Loucy (cell line): ENCODE measurements at regions not wholly inside any gene's neighbourhood (a gene's known extent, or its start where the extent isn't known, plus 50 kb on each side); places are given as distances from the start of the nearest gene placed in this dataset.

Experiments used
- H2AFZ ChIP-seq: fragments of 200-600 bp; sonication (generic); 2 replicates; pipeline ENCODE4 v1.6.0; 2016; ENCODE audit warnings: antibody characterized with exemption, mild to moderate bottlenecking, low read length, moderate library complexity
- H3F3A ChIP-seq: fragments of 200-600 bp; 2 replicates; pipeline ENCODE4 v1.6.0; 2016; ENCODE audit warnings: antibody characterized with exemption, low read depth, mild to moderate bottlenecking
- H3K27me3 ChIP-seq: fragments of 200-600 bp; sonication (generic); 2 replicates; pipeline ENCODE4 v1.6.1; 2014; ENCODE audit warnings: low read length, mild to moderate bottlenecking; ENCODE audit not compliant: insufficient read depth, poor library complexity, severe bottlenecking
- H3K36me3 ChIP-seq: fragments of 200-600 bp; sonication (generic); 2 replicates; pipeline ENCODE4 v1.6.1; 2016; ENCODE audit warnings: low read length; ENCODE audit not compliant: insufficient read depth
- H3K4me1 ChIP-seq: fragments of 200-600 bp; sonication (generic); 2 replicates; pipeline ENCODE4 v1.5.1; 2014; ENCODE audit warnings: low read length, mild to moderate bottlenecking; ENCODE audit not compliant: insufficient read depth, poor library complexity, severe bottlenecking
- H3K4me2 ChIP-seq: fragments of 200-600 bp; sonication (generic); 2 replicates; pipeline ENCODE4 v1.6.0; 2014; ENCODE audit warnings: antibody characterized with exemption, low read length, low read depth, mild to moderate bottlenecking; ENCODE audit not compliant: poor library complexity, severe bottlenecking
- H3K4me3 ChIP-seq: fragments of 200-600 bp; sonication (generic); 2 replicates; pipeline ENCODE4 v1.5.1; 2014; ENCODE audit warnings: low read length, mild to moderate bottlenecking, mixed read lengths; ENCODE audit not compliant: poor library complexity, severe bottlenecking
- H3K79me2 ChIP-seq: fragments of 200-600 bp; sonication (generic); 2 replicates; pipeline ENCODE4 v1.6.1; 2014; ENCODE audit warnings: low read length; ENCODE audit not compliant: insufficient read depth
- H3K9ac ChIP-seq: fragments of 200-600 bp; sonication (generic); 2 replicates; pipeline ENCODE4 v1.6.0; 2014; ENCODE audit warnings: mild to moderate bottlenecking, low read depth, low read length, moderate library complexity; ENCODE audit not compliant: poor library complexity, severe bottlenecking
- H3K9me2 ChIP-seq: fragments of 200-600 bp; sonication (generic); replicated peaks from 2 replicates; pipeline ENCODE4 v1.6.1; 2016; ENCODE audit warnings: low read depth, low read length, mixed read lengths
- H3K9me3 ChIP-seq: fragments of 200-600 bp; sonication (generic); 2 replicates; pipeline ENCODE4 v1.6.1; 2014; ENCODE audit warnings: mild to moderate bottlenecking, antibody characterized with exemption, low read length, low read depth; ENCODE audit not compliant: insufficient read depth
- H4K20me1 ChIP-seq: fragments of 200-600 bp; sonication (generic); 2 replicates; pipeline ENCODE4 v1.6.0; 2014; ENCODE audit warnings: antibody characterized with exemption, low read length, mild to moderate bottlenecking; ENCODE audit not compliant: insufficient read depth, poor library complexity, severe bottlenecking
- EZH2phosphoT487 ChIP-seq: fragments of 200-600 bp; IDR thresholded peaks from 2 replicates; pipeline ENCODE4 v1.6.1; 2018; ENCODE audit warnings: antibody characterized with exemption, mild to moderate bottlenecking, moderate library complexity, borderline replicate concordance
- TF ChIP-seq, protein P1 (sequence below): fragments of 200-600 bp; sonication (generic); conservative IDR thresholded peaks from 2 replicates; pipeline ENCODE4 v1.5.1; 2014; ENCODE audit warnings: mild to moderate bottlenecking, antibody characterized with exemption, low read length

GRCh38 chr14:106346534-106347290 is 820.3 kb downstream of the TMEM121 start:
- Histone ChIP-seq H3K9me3 (no peaks in the 10 kb centered on the region), H3K27me3 (no peaks in the 10 kb centered on the region), H3K36me3 (no peaks in the 10 kb centered on the region), H3K9ac (peak overlapping the region; percentile 57), H3F3A (peaks cover 28% of the 10 kb centered on the region), H3K79me2 (peaks cover 36% of the 10 kb centered on the region), H3K4me2 (peak overlapping the region; percentile 50), H3K4me1 (peaks cover 85% of the 10 kb centered on the region), H2AFZ (no peak overlapping the region), H4K20me1 (no peaks in the 10 kb centered on the region), H3K9me2 (no peaks in the 10 kb centered on the region), H3K4me3 (peak overlapping the region; percentile 37)
- TF ChIP-seq, protein P1, sequence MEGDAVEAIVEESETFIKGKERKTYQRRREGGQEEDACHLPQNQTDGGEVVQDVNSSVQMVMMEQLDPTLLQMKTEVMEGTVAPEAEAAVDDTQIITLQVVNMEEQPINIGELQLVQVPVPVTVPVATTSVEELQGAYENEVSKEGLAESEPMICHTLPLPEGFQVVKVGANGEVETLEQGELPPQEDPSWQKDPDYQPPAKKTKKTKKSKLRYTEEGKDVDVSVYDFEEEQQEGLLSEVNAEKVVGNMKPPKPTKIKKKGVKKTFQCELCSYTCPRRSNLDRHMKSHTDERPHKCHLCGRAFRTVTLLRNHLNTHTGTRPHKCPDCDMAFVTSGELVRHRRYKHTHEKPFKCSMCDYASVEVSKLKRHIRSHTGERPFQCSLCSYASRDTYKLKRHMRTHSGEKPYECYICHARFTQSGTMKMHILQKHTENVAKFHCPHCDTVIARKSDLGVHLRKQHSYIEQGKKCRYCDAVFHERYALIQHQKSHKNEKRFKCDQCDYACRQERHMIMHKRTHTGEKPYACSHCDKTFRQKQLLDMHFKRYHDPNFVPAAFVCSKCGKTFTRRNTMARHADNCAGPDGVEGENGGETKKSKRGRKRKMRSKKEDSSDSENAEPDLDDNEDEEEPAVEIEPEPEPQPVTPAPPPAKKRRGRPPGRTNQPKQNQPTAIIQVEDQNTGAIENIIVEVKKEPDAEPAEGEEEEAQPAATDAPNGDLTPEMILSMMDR = no peak
- TF ChIP-seq EZH2phosphoT487 = no peak

- H3K27me3 ChIP-seq = no peaks in the 10 kb centered on the region
- peak overlapping the region; percentile 57 for H3K9ac ChIP-seq
- peaks cover 90% of the 10 kb centered on the region for H3K4me1 ChIP-seq
- H3K9me2 ChIP-seq = no peaks in the 10 kb centered on the region
- peak overlapping the region; percentile 37 for H3K4me3 ChIP-seq
- no peak for TF ChIP-seq EZH2phosphoT487
- TF ChIP-seq, protein P1 = peak; percentile 33; the same call in 1 of the 2 replicates
- H4K20me1 ChIP-seq = no peaks in the 10 kb centered on the region
- H3K36me3 ChIP-seq = no peaks in the 10 kb centered on the region
- H3K79me2 ChIP-seq = peaks cover 36% of the 10 kb centered on the region
- no peak overlapping the region for H2AFZ ChIP-seq
- peak overlapping the region; percentile 50 for H3K4me2 ChIP-seq
- peaks cover 28% of the 10 kb centered on the region for H3F3A ChIP-seq
- H3K9me3 ChIP-seq = no peaks in the 10 kb centered on the region
These were observed 821.0 kb downstream of the TMEM121 start for GRCh38 chr14:106347291-106347778.

DNA sequence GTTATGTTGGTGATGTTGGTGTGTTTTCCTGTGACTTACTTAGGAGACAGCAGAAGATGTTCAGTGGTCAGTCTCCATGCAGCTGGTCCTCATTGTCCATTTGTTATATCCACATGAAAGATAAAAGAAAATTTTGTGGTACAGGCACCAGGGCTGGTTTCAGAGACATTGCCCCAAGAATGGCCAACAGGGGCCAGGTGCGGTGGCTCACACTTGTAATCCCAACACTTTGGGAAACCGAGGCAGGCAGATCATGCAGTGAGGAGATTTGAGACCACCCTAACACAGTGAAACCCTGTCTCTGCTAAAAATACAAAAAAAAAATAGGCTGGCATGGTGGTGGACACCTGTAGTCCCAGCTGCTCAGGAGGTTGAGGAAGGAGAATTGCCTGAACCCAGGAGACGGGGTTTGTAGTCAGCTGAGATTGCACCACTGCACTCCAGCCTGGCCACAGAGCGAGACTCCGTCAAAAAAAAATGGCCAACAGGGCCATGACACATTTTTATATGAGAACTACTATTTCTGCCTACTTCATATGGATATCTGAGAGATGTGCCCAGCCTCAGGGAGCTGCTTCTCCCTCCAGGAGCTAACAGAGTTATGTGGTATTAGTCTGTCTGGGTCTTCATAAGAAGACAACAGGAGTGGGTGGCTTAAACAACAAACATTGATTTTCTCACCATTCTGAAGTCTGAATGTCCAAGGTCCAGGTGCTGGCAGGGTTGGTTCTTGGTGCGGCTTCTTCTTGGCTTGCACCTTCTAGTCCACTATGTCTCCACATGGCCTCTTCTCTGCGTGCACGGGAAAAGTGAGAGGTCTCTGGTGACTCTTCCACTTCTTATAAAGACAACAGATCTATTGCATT is 821.7 kb downstream of the TMEM121 start:
- H3F3A ChIP-seq = peaks cover 24% of the 10 kb centered on the region
- no peaks in the 10 kb centered on the region for H3K27me3 ChIP-seq
- H3K4me3 ChIP-seq = peak overlapping the region; percentile 37
- peaks cover 36% of the 10 kb centered on the region for H3K79me2 ChIP-seq
- H3K36me3 ChIP-seq = no peaks in the 10 kb centered on the region
- no peaks in the 10 kb centered on the region for H3K9me3 ChIP-seq
- peak overlapping the region; percentile 57 for H3K9ac ChIP-seq
- H3K4me1 ChIP-seq = peaks cover 82% of the 10 kb centered on the region
- H2AFZ ChIP-seq = no peak overlapping the region
- no peak for TF ChIP-seq EZH2phosphoT487
- TF ChIP-seq, protein P1 = no peak
- peak overlapping the region; percentile 50 for H3K4me2 ChIP-seq
- H3K9me2 ChIP-seq = no peaks in the 10 kb centered on the region
- H4K20me1 ChIP-seq = no peaks in the 10 kb centered on the region
